ENCODE measurements at regions not wholly inside any gene's neighbourhood (a gene's known extent, or its start where the extent isn't known, plus 50 kb on each side); places are given as distances from the start of the nearest gene placed in this dataset.
"Not testable (repeated sequence)": the region's sequence is repeated elsewhere in the genome, so short reads cannot be mapped to it uniquely, and the experiment has no call there.

DNA sequence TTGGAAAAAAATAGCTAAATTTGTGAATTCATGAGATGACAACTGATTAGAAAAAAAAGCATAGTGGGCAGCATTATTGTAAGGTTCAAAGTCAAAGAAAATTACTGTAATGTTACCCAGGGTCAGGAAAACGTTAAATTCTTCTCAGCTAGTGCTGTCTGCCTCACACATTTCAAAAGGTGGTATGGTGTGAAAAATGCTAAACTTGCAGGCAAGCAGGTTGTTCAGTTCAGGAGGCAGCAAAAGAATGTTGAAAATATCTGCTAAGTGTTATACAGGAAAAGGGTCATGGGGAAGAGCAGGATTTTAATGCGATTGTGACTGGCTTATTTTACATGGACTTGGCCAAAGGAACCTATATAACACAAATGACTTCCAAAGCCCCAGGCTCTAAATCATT is 232.5 kb upstream of the NDST3 start:
- no peak for DNase-seq (ENCODE audit: low read depth)

DNA sequence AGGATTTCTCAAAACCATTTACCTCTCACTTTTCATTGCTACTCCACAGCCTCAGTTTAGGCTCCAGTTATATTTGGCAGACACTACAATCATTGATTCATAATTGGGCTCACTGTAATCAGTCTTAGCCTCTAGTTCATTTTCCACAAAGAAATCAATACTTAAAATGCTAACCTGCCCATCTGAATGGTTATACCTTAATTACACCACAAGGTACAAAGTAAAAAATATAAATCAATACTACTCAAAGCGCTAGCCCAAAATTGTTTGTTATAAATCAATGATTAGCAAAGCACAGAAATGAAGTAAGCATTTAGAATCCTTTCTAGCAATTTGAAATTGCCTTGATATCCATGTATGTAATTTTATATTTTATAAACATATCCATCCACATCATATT is 222.6 kb upstream of the NDST3 start:
- DNase-seq (ENCODE audit: low read depth), result no peak

- DNase-seq (ENCODE audit: low read depth), result no peak
Measured at GRCh38 chr4:117814277-117815246, 219.7 kb upstream of the NDST3 start.

DNA sequence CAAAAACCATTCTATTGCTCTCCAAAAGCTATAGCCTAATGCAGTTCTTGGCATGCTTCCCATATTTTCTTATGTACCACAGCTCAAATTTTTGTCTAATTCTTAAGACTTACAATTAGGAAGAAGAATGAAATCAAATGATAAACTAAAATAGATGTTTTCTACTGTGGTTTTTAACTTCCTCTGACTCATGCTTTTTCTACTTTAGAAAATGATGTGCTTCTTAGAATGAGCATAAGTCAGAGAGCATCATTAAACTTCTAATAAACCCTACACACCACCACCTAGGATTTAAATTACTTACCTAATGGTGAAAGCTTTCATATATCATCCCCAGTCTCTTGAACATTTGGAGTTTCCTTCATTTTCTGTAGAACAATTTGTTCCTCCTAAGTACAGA is 217.0 kb upstream of the NDST3 start:
- DNase-seq (ENCODE audit: low read depth), result no peak

GRCh38 chr4:117821834-117822233 is 212.5 kb upstream of the NDST3 start:
- no peak for DNase-seq (ENCODE audit: low read depth)

DNA sequence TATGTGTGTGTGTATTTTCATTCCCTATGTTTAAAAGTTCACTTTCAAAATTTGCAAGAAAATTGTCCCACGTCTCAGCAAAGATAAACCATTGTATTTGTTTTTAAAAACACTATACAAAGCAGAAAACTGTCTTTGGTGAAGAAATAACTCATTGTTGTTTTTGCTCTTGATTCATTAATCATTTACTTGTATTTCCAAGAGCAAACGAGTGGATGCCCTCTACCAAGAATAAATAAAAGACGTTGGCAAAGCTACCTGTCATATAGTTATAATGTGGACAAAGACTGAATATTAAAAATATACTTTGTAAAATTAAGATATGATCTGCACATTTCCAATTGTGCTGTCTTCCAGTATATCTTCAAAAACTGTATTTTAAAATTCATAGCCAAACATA is 210.9 kb upstream of the NDST3 start:
- DNase-seq (ENCODE audit: low read depth), result no peak

GRCh38 chr4:117825600-117825999 is 208.7 kb upstream of the NDST3 start:
- DNase-seq (ENCODE audit: low read depth), result no peak

- no peak for DNase-seq (ENCODE audit: low read depth)
Measured at GRCh38 chr4:117831060-117831683, 203.1 kb upstream of the NDST3 start.

DNA sequence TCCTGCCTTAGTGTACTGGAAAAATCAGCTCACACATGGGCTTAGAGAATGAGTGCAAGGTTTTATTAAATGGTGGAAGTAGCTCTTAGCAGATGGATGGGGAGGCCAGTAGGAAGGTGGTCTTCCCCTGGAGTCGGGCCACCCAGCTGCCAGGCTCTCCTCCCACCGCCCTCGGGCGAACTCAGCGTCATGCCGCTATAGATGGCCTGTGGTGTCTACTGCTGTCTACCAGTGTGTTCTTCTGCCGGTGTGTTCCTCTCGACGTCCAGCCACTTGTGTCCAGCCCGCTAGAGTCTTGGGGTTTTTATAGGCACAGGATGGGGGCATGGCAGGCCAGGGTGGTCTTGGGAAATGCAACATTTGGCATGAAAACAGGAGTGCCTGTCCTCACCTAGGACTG is 198.7 kb upstream of the NDST3 start:
- no peak for DNase-seq (ENCODE audit: low read depth)

DNA sequence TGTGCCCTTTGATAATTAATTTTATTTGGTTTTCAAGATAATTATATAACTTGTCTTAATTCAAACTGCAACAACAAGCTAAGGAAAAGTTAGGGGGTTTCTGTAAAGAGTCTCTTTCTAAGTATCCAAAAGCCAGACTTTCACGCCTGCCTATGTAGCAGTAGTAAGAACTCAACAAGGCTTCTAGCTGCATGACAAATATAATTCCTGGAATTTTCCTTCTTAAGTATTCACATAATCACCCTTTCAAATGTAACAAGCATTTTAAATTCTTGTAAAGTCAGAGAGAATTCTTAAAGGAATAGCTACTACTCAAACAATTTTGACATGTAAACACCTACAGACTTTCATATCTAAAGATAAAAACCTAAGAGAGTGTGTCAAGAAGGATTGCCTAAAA is 189.7 kb upstream of the NDST3 start:
- no peak for DNase-seq (ENCODE audit: low read depth)

DNA sequence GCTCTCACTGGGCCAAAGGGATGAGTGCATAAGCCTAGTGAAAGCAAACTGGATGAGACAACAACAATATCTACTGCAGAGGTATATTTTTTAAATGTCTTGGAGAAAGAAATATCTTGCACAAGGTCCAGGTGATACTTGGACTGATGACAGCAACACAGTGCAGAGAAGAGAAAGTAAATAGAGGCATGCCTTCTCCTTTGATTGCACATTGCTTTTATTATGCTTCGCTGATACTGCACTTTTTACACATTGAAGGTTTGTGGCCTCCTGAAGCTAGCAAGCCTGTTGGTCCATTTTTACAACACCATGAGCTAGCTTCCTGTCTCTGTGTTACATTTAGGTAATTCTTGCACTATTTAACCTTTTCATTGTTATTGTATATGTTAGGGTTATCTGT is 189.0 kb upstream of the NDST3 start:
- no peak for DNase-seq (ENCODE audit: low read depth)

- no peak for DNase-seq (ENCODE audit: low read depth)
Measured at GRCh38 chr4:117847849-117848248, 186.4 kb upstream of the NDST3 start.

GRCh38 chr4:117868201-117868600 is 166.1 kb upstream of the NDST3 start:
- DNase-seq (ENCODE audit: low read depth), result no peak

DNA sequence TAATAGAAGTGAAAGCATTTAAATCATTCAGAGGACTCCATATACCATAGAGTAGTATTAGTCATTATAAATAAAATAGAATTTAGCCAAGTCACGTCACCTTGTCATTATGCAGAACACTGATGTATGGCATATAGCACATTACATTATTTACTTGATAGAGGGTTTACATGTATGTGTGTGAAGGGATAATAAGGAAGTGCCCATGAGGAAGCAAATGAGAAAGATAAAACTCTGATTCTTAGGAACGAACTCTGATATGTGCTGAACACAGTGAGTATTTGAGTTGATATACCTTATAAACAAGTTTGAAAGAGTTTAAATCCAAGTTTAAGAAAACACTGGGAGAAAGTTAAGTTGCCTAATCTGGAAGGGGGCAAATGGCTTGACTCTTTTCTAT is 160.5 kb upstream of the NDST3 start:
- DNase-seq (ENCODE audit: low read depth), result no peak

DNA sequence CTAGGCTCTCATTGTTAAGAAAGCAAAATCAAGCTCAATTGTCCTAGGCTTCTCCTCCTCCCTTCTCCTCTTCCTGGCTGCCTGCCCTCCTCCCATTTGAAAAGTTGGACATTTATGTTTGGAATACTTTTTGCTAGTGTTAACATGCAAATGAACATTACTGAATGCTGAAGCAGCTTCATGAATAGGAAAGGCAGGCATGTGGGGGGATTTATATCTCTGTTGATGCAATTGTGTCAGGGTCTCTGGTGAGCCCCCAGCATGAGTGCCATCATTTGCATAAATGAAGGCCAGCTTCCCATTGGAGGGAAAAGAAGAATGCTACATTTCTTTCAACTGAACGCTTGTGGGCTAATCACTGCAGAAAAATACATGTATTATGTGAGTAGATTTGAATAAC is 160.1 kb upstream of the NDST3 start:
- no peak for DNase-seq (ENCODE audit: low read depth)

DNA sequence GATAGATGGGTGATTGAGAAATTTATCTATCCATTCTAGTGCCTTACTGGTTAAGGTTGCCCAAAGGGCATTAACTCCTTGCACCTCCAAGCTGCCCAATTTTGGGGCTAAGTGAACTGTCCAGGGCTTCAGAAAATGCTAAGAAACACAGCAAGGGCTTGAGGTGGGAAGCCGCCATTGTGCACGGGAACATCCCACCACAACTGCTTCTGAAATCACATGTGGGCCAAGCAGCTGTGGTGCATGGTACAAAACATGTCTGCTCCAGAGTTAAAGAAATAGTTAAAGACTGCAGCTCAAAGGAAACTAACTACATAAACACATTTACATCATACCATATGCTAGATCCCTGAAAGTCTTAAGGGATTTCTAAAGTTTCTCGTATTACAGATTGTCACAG is 144.3 kb upstream of the NDST3 start:
- DNase-seq (ENCODE audit: low read depth), result no peak

- DNase-seq (ENCODE audit: low read depth), result no peak
Measured at GRCh38 chr4:117893207-117893606, 141.1 kb upstream of the NDST3 start.

DNA sequence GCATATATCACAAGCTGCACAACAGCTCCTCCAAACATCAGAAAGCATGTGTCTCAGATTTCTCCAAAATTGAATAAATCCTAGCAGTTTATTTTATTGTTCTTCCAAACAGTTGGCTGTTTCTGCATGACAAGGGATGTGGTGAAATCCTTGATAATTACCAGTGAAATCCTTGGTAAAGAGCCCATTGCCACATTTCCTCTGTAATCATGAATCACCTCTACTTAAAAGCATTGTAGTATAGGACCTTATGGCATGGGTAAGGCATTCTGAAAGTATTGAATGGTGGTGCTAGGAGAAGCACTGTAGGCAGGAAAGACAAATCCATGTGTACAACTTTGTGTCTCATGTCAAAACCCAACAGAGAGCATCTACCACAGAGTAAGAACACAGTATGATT is 135.8 kb upstream of the NDST3 start:
- DNase-seq (ENCODE audit: low read depth), result no peak

DNA sequence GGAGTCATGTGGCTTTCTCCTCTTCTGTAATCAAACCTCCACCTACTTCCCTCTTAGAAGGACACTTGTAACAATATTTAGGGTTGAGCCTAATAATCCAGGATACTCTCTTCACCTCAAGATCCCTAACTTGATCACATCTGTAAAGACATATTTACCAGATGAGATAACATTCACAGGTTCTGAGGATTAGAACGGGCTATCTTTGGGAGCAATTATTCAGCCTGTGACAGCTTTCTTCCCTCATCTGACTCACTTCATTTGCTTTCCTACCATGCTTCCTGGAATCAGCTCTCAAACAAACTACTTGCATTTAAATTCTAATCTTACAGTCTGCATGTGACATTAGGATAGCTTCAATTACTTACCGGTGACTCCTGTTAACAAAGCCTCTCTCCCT is 133.5 kb upstream of the NDST3 start:
- DNase-seq (ENCODE audit: low read depth), result no peak

DNA sequence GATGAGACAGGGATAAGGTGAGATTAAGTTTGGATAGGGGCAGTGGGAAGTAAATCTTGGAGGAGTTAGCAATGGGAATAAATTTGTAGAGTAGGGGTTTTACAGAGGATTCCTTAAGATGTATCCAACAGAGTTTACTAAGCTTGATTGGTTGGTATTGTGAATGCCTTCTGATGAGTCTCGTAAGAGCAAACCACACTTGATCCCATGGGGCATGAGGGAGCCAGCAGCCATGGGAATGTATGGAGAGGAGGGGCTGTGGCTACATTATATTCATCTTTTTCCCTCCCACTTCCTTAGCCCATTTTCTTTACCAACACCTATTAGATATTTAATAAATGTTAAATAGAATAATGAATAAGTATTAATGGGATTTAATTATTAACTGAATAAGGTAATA is 126.6 kb upstream of the NDST3 start:
- DNase-seq (ENCODE audit: low read depth), result no peak

GRCh38 chr4:117908306-117909207 is 125.7 kb upstream of the NDST3 start:
- DNase-seq (ENCODE audit: low read depth), result no peak

- DNase-seq (ENCODE audit: low read depth), result no peak
Measured at GRCh38 chr4:117916728-117917127, 117.6 kb upstream of the NDST3 start.

DNA sequence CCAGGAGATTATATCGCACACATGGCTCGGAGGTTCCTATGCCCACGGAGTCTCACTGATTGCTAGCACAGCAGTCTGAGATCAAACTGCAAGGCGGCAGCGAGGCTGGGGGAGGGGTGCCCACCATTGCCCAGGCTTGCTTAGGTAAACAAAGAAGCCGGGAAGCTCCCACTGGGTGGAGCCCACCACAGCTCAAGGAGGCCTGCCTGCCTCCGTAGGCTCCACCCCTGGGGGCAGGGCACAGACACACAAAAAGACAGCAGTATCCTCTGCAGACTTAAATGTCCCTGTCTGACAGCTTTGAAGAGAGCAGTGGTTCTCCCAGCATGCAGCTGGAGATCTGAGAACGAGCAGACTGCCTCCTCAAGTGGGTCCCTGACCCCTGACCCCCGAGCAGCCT is 112.0 kb upstream of the NDST3 start:
- not testable (repeated sequence) for DNase-seq (ENCODE audit: low read depth)
